Testis (tissue), 2 donors: ENCODE measurements at regions not wholly inside any gene's neighbourhood (a gene's known extent, or its start where the extent isn't known, plus 50 kb on each side); places are given as distances from the start of the nearest gene placed in this dataset.

Experiments used
- DNase-seq: peaks from one replicate; pipeline ENCODE4 v3.0.0-alpha.2; 2019
- H3K27ac ChIP-seq, 2 donors: fragments of 200-600 bp; sonication (generic); one replicate each; pipeline ENCODE4 v1.5.1; 2019
- H3K27me3 ChIP-seq: fragments of 200-600 bp; sonication (generic); one replicate; pipeline ENCODE4 v1.5.1; 2019
- H3K36me3 ChIP-seq: fragments of 200-600 bp; sonication (generic); one replicate; pipeline ENCODE4 v1.5.1; 2017; ENCODE audit warnings: low read depth; ENCODE audit errors: missing control alignments
- H3K4me1 ChIP-seq: fragments of 200-600 bp; sonication (generic); one replicate; pipeline ENCODE4 v1.5.1; 2019
- H3K4me3 ChIP-seq, 2 donors: fragments of 200-600 bp; sonication (generic); one replicate each; pipeline ENCODE4 v1.5.1; 2017 to 2019
- H3K9me3 ChIP-seq: fragments of 200-600 bp; sonication (generic); one replicate; pipeline ENCODE4 v1.5.1; 2017
- CTCF ChIP-seq, 3 experiments: fragments of 450-650 bp in 2 of 3; fragments of 200-600 bp in 1 of 3; sonication (generic) in 1 of 3; IDR thresholded peaks; one replicate each; pipeline ENCODE4 v1.5.1; 2016 to 2019; ENCODE audit warnings: antibody characterized with exemption in 3 of 3, mild to moderate bottlenecking in 2 of 3, moderate library complexity in 1 of 3
- POLR2A ChIP-seq: fragments of 450-650 bp; IDR thresholded peaks from one replicate; pipeline ENCODE4 v1.6.1; 2017; ENCODE audit warnings: antibody characterized with exemption, mild to moderate bottlenecking, moderate library complexity
- WGBS, 2 donors: methylation state at CpG; one replicate each; pipeline ENCODE4 v1.1.5; 2018; 5-methylcytosine and 5-hydroxymethylcytosine counted together
- intact Hi-C: fragments of 100-400 bp; cut with DNase I; formaldehyde crosslinking; loops from one replicate; pipeline ENCODE4 v1.15.1; 2023; ENCODE audit warnings: low total_unique reads

GRCh38 chr2:61670591-61671501 is 132.7 kb upstream of the XPO1 start:
- Histone ChIP-seq H3K4me3 (no peak overlapping the region), H3K27me3 (no peaks in the 10 kb centered on the region), H3K36me3 (no peaks in the 10 kb centered on the region), H3K4me1 (peaks cover 15% of the 10 kb centered on the region), H3K9me3 (no peaks in the 10 kb centered on the region), H3K27ac (peak overlapping the region; percentile 70 to 86)
- intact Hi-C loops, result no loop called here
- peak; percentile 57 for DNase-seq
- TF ChIP-seq POLR2A, result no peak
- 18 to 20% methylated on average over 3 of the region's 3 CpGs for WGBS, 2 donors

GRCh38 chr2:61664190-61664589 is 126.0 kb upstream of the XPO1 start:
- no peaks in the 10 kb centered on the region for H3K36me3 ChIP-seq
- no peak for DNase-seq
- 78 to 79% methylated on average over 1 of the region's 1 CpG for WGBS, 2 donors
- no peaks in the 10 kb centered on the region for H3K4me1 ChIP-seq
- no peaks in the 10 kb centered on the region for H3K27me3 ChIP-seq
- no peak overlapping the region for H3K27ac ChIP-seq
- TF ChIP-seq POLR2A (no peak), CTCF (IDR thresholded peaks at IDR 0.05) (no peak)
- H3K4me3 ChIP-seq, result no peak overlapping the region
- no peaks in the 10 kb centered on the region for H3K9me3 ChIP-seq
- intact Hi-C loops, result no loop called here

GRCh38 chr2:61662990-61663389 is 124.8 kb upstream of the XPO1 start:
- H3K36me3 ChIP-seq, result no peaks in the 10 kb centered on the region
- no peaks in the 10 kb centered on the region for H3K9me3 ChIP-seq
- H3K4me3 ChIP-seq, result no peak overlapping the region
- no peaks in the 10 kb centered on the region for H3K27me3 ChIP-seq
- intact Hi-C loops, result no loop called here
- no peaks in the 10 kb centered on the region for H3K4me1 ChIP-seq
- no peak overlapping the region for H3K27ac ChIP-seq
- DNase-seq, result peak; percentile 54
- no peak for TF ChIP-seq CTCF (IDR thresholded peaks at IDR 0.05)
- no peak for TF ChIP-seq POLR2A
- WGBS, 2 donors, result 60 to 65% methylated on average over 7 of the region's 7 CpGs

GRCh38 chr2:61660511-61661388 is 122.6 kb upstream of the XPO1 start:
- TF ChIP-seq POLR2A (no peak), CTCF (IDR thresholded peaks at IDR 0.05) (no peak)
- WGBS, 2 donors, result 69 to 74% methylated on average over 3 to 4 of the region's 4 CpGs
- H3K9me3 ChIP-seq, result no peaks in the 10 kb centered on the region
- DNase-seq, result no peak
- intact Hi-C loops, result no loop called here
- H3K4me3 ChIP-seq, result no peak overlapping the region
- no peaks in the 10 kb centered on the region for H3K27me3 ChIP-seq
- no peaks in the 10 kb centered on the region for H3K4me1 ChIP-seq
- H3K27ac ChIP-seq, result no peak overlapping the region
- no peaks in the 10 kb centered on the region for H3K36me3 ChIP-seq
